Nephron (organoid): ENCODE measurements at regions not wholly inside any gene's neighbourhood (a gene's known extent, or its start where the extent isn't known, plus 50 kb on each side); places are given as distances from the start of the nearest gene placed in this dataset.

Experiments used
- H3K27ac Mint-ChIP-seq, 3 experiments: 2 replicates each; pipeline ENCODE4 v1.8.0; 2020; ENCODE audit warnings: mixed read lengths in 3 of 3, mild to moderate bottlenecking in 2 of 3, moderate library complexity in 1 of 3
- H3K27me3 Mint-ChIP-seq: 2 replicates; pipeline ENCODE4 v1.8.0; 2021; ENCODE audit warnings: low read depth, mild to moderate bottlenecking, moderate library complexity, mixed read lengths
- H3K36me3 Mint-ChIP-seq: 2 replicates; pipeline ENCODE4 v1.8.0; 2020; ENCODE audit warnings: low read depth, mixed read lengths
- H3K4me1 Mint-ChIP-seq: 2 replicates; pipeline ENCODE4 v1.8.0; 2020; ENCODE audit warnings: mixed read lengths
- H3K4me3 Mint-ChIP-seq, 3 experiments: 2 replicates each; pipeline ENCODE4 v1.8.0; 2020; ENCODE audit warnings: mild to moderate bottlenecking in 3 of 3, mixed read lengths in 3 of 3, moderate library complexity in 2 of 3
- H3K9me3 Mint-ChIP-seq: 2 replicates; pipeline ENCODE4 v1.8.0; 2020; ENCODE audit warnings: mixed read lengths
- CTCF ChIP-seq, 3 experiments: fragments of 200-600 bp; sonication (generic); IDR thresholded peaks; one replicate each; pipeline ENCODE4 v1.5.0; 2021; ENCODE audit warnings: antibody characterized with exemption in 3 of 3; ENCODE audit not compliant: unreplicated experiment in 3 of 3

DNA sequence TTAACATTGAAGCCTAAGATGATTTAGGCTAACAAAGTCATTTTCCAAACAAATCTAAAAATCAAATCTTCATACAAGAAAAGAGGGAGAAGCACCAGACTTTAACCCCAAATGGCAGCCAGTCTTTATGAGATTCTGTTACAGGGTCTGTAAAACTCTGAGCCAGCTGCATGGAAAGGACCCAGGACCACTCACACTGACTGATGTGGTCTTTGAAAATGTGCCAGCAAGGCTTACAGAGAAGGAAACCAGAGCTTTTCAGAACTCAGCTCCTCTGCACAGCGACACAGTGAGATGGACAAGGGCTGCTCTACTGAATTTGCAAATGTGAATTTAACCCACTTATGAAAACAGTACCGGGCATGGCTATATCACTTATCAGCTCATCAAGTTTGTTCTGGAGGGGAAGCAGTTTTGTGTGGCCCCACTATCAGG is 98.8 kb upstream of the SERP2 start:
- peak overlapping the region in 2 of 3 experiments; percentile 74 to 95 for H3K27ac Mint-ChIP-seq
- no peak for TF ChIP-seq CTCF (IDR thresholded peaks at IDR 0.05; ENCODE audit: unreplicated experiment in 3 of 3)
- no peaks in the 10 kb centered on the region for H3K36me3 Mint-ChIP-seq
- H3K4me3 Mint-ChIP-seq = no peak overlapping the region
- peaks cover 55% of the 10 kb centered on the region for H3K4me1 Mint-ChIP-seq
- no peaks in the 10 kb centered on the region for H3K9me3 Mint-ChIP-seq
- H3K27me3 Mint-ChIP-seq = no peaks in the 10 kb centered on the region

- H3K9me3 Mint-ChIP-seq = no peaks in the 10 kb centered on the region
- no peaks in the 10 kb centered on the region for H3K36me3 Mint-ChIP-seq
- peaks cover 55% of the 10 kb centered on the region for H3K4me1 Mint-ChIP-seq
- H3K27me3 Mint-ChIP-seq = no peaks in the 10 kb centered on the region
- no peak for TF ChIP-seq CTCF (IDR thresholded peaks at IDR 0.05; ENCODE audit: unreplicated experiment in 3 of 3)
- H3K4me3 Mint-ChIP-seq = no peak overlapping the region
- H3K27ac Mint-ChIP-seq = peak overlapping the region in 2 of 3 experiments; percentile 40 to 95
Measured at GRCh38 chr13:44275381-44275780, 98.2 kb upstream of the SERP2 start.

DNA sequence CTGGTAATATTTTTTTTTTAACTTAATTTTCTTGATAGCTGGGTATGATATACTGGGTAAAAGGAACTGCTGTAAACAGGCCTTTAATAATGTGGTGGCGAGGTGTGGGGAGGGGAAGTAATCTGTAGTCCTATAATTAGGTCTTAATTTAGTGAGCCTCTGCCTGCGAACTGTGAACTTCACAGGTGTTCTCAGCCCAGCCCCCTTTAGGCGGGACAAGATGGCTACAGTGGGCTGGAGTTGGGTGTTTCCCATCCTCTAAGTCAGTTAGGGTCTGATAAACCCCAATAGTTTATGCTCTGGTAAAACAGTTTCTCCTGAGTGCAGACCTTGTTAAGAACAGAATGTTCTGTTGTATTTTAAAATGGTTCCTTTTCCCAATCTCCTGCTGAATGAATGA is 97.6 kb upstream of the SERP2 start:
- Mint-ChIP-seq H3K27me3 (no peaks in the 10 kb centered on the region), H3K27ac (peak overlapping the region in 1 of 3 experiments; percentile 95), H3K36me3 (no peaks in the 10 kb centered on the region), H3K9me3 (no peaks in the 10 kb centered on the region), H3K4me3 (no peak overlapping the region), H3K4me1 (peaks cover 52% of the 10 kb centered on the region)
- no peak for TF ChIP-seq CTCF (IDR thresholded peaks at IDR 0.05; ENCODE audit: unreplicated experiment in 3 of 3)

GRCh38 chr13:44277459-44277858 is 96.2 kb upstream of the SERP2 start:
- Mint-ChIP-seq H3K36me3 (no peaks in the 10 kb centered on the region), H3K27ac (no peak overlapping the region), H3K9me3 (no peaks in the 10 kb centered on the region), H3K4me1 (peaks cover 44% of the 10 kb centered on the region), H3K4me3 (no peak overlapping the region), H3K27me3 (peaks cover 3% of the 10 kb centered on the region)
- no peak for TF ChIP-seq CTCF (IDR thresholded peaks at IDR 0.05; ENCODE audit: unreplicated experiment in 3 of 3)

DNA sequence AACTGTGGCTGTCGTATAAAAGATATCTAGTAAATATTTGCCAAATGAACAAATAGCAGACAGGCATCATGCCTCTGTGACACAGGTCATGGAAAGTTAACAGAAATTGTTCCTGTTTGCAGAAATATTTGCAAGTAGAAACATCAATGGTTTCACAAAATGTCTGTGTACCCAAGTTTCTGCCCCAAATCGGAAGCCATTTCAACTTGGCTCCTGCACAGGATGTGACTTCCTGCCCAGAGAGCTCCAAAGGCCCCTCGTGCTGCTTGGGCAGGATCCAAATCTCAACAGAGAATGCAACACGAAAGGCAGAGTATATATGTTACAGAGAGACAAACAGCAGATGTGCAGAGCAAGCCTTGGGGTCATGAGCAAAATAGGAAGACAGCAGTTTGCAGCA is 95.5 kb upstream of the SERP2 start:
- no peaks in the 10 kb centered on the region for H3K36me3 Mint-ChIP-seq
- H3K4me1 Mint-ChIP-seq = peaks cover 43% of the 10 kb centered on the region
- peak overlapping the region; percentile 13 to 69 (median 48) for H3K27ac Mint-ChIP-seq
- no peak overlapping the region for H3K4me3 Mint-ChIP-seq
- no peak for TF ChIP-seq CTCF (IDR thresholded peaks at IDR 0.05; ENCODE audit: unreplicated experiment in 3 of 3)
- H3K9me3 Mint-ChIP-seq = no peaks in the 10 kb centered on the region
- H3K27me3 Mint-ChIP-seq = peaks cover 6% of the 10 kb centered on the region

GRCh38 chr13:44280456-44280855 is 93.2 kb upstream of the SERP2 start:
- Mint-ChIP-seq H3K36me3 (no peaks in the 10 kb centered on the region), H3K27me3 (peaks cover 11% of the 10 kb centered on the region), H3K27ac (peak overlapping the region; percentile 52 to 92 (median 86)), H3K9me3 (no peaks in the 10 kb centered on the region), H3K4me3 (no peak overlapping the region), H3K4me1 (peaks cover 39% of the 10 kb centered on the region)
- no peak for TF ChIP-seq CTCF (IDR thresholded peaks at IDR 0.05; ENCODE audit: unreplicated experiment in 3 of 3)
